NCI-H2081 (cell line): ENCODE measurements at regions not wholly inside any gene's neighbourhood (a gene's known extent, or its start where the extent isn't known, plus 50 kb on each side); places are given as distances from the start of the nearest gene placed in this dataset.
"Not testable (repeated sequence)": the region's sequence is repeated elsewhere in the genome, so short reads cannot be mapped to it uniquely, and the experiment has no call there.

Source experiments
- DNase-seq, 2 experiments: peaks; one replicate each; lab custom pipeline; 2025; lab: John Stamatoyannopoulos, UW

- DNase-seq: no peak
Measured at GRCh38 chr13:104635879-104636278, 1569.7 kb upstream of the SLC10A2 start.

DNA sequence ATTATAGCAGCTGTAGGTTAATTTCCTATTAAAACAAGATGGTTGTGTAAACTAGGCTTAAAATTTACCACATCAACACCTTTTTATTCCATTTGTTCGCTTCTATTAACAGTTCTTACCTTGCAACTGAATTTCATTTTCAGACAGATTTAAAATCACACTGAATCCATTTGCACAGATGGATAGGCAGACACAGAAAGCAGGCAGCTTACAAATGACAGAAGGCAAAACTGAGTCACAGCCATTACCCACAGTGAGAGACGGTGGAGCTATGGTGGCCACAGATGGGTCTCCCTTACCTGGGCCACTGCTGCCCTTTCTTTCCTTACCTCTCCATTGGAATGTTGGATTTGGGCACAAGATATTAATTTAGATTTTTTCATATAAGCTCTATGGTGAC lies 1567.8 kb upstream of the SLC10A2 start:
- no peak for DNase-seq

DNA sequence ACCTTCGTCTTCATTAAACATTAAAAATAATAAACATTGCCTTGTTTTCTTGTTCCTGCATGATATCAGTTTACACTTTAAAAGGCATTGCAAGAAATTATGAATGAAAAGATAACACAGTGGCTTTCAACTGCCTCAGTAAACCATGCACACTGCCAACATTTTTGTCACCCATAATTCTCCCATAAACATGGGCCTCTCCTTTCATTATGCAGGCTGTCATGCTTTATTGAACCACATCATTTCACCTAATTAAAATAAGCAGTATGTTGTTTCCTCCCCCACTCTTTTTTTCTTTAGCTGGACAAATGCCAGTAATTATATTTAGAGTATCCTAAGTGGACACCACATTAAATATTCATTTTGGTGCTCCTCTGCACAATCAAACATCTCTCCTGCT lies 1566.5 kb upstream of the SLC10A2 start:
- peak; percentile 71 to 91 for DNase-seq

DNA sequence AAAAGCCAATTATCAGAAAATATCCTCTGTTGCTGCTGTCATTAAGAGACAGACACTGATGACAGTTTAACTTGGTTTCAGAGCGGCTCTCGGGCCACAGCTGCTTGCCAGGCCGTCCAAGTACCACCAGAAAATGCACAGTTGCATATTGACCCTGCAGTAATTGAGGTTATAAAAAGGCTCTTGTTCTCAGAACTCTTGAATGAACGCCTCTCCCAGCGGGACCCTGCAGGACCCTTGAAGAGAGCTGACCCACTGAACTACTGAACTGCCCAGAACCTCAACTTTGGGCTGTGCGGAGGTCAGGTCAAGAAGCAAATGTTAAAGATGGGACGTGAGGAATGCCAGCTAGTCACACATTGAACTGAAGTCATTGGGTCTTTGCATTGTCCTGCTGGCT lies 1559.0 kb upstream of the SLC10A2 start:
- no peak for DNase-seq

- DNase-seq: no peak
Measured at GRCh38 chr13:104616990-104617389, 1550.8 kb upstream of the SLC10A2 start.

GRCh38 chr13:104614361-104615145 lies 1548.3 kb upstream of the SLC10A2 start:
- DNase-seq: no peak

DNA sequence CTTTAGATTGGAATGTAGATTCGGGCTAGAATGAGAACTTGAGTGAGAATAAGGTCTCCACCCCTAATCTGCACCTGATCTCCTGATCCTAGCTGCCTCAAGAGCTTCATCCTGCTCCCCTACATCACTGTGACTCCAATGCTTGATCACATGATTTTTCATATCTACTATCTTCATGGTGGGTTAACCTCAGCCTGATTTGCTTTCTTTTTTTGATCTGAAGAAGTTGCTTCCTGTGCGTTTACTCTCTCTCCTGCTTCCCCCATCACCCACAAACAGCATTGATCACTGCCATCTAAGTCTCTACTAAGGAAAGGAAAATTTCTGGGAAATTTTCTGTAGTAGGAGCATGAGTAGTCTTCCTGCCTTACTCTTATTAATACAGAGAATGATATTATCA lies 1542.1 kb upstream of the SLC10A2 start:
- no peak for DNase-seq

DNA sequence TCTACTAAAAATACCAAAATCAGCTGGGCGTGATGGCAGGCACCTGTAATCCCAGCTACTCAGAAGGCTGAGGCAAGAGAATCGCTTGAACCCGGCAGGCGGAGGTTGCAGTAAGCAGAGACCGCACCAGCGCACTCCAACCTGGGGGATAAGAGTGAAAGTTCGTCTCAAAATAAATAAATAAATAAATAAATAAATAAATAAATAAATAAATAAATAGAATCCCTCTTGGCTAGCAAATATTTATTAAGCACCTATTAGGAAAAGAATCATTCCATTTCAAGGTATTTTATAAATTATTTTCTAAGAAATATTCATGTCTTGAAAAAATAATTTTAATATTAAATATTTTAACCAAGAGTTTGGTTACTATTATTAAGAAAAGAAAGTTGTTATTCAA lies 1539.2 kb upstream of the SLC10A2 start:
- not testable (repeated sequence) for DNase-seq

GRCh38 chr13:104597546-104598180 lies 1531.4 kb upstream of the SLC10A2 start:
- DNase-seq: no peak

DNA sequence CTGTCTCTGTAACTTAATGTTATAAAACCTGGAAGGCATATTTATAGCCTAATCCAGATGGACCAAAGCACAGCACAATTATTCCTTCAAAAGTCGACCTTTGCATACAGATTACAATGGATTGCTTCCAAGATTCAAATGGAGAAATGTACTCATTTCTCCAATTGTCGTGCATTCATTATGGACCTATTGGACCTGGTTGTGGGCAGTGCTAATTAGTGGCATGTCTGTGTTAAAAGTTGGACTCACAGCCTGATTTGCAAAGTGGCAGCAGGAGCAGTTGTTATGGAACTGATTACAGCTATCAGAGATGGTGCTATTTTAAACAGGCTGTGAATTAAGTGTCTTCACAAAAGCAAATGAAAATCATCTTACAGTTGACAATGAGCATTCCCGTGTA lies 1529.3 kb upstream of the SLC10A2 start:
- no peak for DNase-seq

DNA sequence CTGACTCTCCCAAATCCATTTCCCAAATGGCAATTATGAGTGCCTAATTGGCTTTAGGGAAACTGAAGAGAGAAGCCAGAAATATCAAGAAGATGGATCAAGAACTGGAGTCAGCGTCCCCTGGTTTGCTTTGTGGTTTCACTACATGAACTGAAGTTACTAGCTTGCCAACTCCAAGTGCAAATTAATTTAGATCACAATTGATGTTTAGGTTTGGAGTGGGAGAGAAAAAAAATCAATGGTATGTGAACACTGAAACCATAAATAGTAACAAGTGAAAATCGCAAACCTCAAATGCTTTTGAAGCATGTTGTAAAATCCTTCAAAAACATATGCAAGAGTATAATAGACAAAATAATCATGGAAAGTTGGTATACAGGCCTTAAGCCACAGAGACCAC lies 1528.6 kb upstream of the SLC10A2 start:
- DNase-seq: no peak

GRCh38 chr13:104593693-104594092 lies 1527.5 kb upstream of the SLC10A2 start:
- DNase-seq: no peak

DNA sequence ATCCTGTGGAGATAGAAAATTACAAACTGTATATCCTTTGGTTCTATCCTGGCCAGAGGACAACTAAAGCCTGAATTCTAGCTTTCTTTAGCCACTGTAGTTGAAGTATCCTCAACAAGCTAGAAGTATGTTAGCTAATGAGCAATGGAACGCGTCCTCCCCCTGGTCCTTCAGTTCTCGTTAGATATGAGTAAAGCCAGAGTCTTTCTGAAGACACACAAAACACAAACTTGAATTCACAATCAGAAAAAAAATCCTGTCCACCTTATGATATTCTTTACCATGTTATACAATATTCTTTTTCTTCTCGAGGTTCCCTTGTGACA lies 1527.0 kb upstream of the SLC10A2 start:
- DNase-seq: no peak

DNA sequence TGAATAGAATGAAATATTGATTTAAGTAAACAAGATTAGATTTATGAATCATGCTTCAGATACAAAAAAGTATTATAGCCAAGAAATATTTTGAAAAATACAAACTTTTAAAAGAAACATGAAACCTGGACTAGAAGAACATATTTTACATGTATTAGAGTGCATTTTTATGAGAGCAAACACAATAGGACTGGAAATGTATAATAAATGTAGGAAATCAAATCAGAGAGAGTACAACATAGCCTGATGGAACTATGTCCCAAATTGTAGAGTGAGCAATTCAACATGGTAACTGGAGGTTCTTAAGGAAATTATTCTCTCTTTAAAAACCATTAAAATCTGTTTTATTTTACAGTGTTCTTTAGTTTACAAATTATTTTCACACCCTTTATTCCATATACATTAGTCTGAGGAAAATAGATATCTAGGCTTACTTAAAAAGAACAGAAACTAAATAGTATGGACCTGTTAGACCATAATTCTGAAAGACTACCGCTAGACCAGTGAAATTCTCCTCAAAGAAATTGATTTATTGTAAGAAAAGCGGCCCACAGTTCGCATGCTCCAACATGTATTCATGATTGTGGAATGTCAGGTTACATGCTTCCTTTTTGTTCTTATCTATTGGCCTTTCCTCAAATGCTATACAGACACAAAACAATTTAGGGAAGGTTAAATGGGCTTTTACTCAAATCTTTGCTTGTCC lies 1526.5 kb upstream of the SLC10A2 start:
- no peak for DNase-seq

- DNase-seq: no peak
Measured at GRCh38 chr13:104592127-104592526, 1525.9 kb upstream of the SLC10A2 start.

DNA sequence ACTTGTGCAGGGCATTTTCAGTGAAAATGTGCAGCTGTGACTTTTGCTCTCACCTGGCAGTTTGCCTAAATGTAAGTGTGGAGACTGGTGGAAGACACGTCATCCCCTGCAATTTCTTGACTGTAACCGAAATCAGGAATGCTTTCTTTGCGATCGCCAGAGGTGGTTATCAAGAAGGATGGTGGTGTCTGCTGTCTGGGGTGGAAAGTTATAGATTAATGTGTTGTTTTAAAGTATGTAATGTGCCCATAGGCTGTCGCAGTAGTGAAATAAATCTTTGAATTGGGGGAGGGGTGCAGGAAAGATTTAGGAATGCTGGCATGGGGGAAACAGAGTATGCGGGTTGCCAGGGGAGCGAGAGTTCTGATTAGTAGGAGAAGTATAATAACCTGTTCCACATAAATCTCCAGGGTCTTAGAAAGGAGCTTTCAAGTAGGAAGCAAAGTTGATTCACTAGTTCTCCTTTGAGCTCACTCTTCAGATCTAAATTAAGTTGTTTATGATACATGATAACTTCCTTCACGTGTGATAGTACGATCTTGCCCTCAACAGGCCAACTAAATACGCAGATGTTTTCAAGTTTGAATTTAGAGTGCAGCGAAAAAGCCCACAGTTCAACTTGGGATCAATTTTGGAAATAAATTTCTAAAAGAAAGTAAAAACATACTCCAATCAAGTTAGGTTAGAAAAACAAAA lies 1520.0 kb upstream of the SLC10A2 start:
- DNase-seq: no peak

- no peak for DNase-seq
Measured at GRCh38 chr13:104584481-104584880, 1518.3 kb upstream of the SLC10A2 start.

GRCh38 chr13:104580931-104581330 lies 1514.7 kb upstream of the SLC10A2 start:
- DNase-seq: no peak

- DNase-seq: no peak
Measured at GRCh38 chr13:104577071-104577815, 1511.0 kb upstream of the SLC10A2 start.

DNA sequence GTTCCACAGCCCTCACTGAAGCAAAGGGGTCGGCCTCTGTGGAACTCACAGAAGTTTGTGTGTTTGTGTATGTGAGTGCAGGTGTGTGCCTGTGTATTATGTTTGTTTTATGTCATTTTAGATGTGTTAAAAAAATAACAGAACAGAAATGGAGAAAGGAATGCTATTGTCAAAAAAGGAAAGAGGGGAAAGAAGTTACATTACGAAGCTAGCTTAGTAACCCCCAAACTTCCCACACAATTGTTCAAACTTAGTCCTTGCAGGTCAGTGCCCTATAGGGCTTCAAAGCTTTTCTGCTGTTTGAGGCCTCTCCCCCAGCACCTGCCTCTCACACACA lies 1505.6 kb upstream of the SLC10A2 start:
- no peak for DNase-seq

GRCh38 chr13:104571161-104571892 lies 1505.1 kb upstream of the SLC10A2 start:
- DNase-seq: peak; percentile 67 to 72
